Kidney (tissue), 13 donors: ENCODE measurements at regions not wholly inside any gene's neighbourhood (a gene's known extent, or its start where the extent isn't known, plus 50 kb on each side); places are given as distances from the start of the nearest gene placed in this dataset.
"Not testable (repeated sequence)": the region's sequence is repeated elsewhere in the genome, so short reads cannot be mapped to it uniquely, and the experiment has no call there.

Source experiments
- DNase-seq, 5 donors: peaks; one replicate each; pipeline ENCODE4 v3.0.0-alpha.2; 2013 to 2020
- FAIRE-seq: peaks from 2 replicates; lab custom pipeline; 2012; peaks lifted over from hg19 to GRCh38; lab: Jason Lieb, UNC
- H3K27ac ChIP-seq, 2 donors: one replicate each; pipeline ENCODE4 v1.7.0; 2013; ENCODE audit warnings: low read depth in 2 of 2, low read length in 2 of 2, inconsistent platforms in 1 of 2
- H3K27me3 ChIP-seq: one replicate; pipeline ENCODE4 v1.7.1; 2013; ENCODE audit warnings: low read length, inconsistent platforms; ENCODE audit not compliant: control insufficient read depth, insufficient read depth
- H3K36me3 ChIP-seq, 3 donors: one replicate each; pipeline versions ENCODE4 v1.7.0 to v1.7.1; 2013; ENCODE audit warnings: low read length in 3 of 3, control low read depth in 1 of 3, inconsistent platforms in 1 of 3; ENCODE audit not compliant: insufficient read depth in 3 of 3, control insufficient read depth in 2 of 3
- H3K4me1 ChIP-seq, 3 donors: one replicate each; pipeline versions ENCODE4 v1.7.0 to v1.7.1; 2013; ENCODE audit warnings: low read length in 3 of 3, inconsistent platforms in 1 of 3, low read depth in 1 of 3; ENCODE audit not compliant: control insufficient read depth in 2 of 3, insufficient read depth in 2 of 3
- H3K4me3 ChIP-seq, 3 donors: one replicate each; pipeline versions ENCODE4 v1.7.0 to v1.8.1; 2013; ENCODE audit warnings: low read length in 3 of 3, control low read depth in 1 of 3, inconsistent platforms in 1 of 3
- H3K9ac ChIP-seq, 3 donors: one replicate each; pipeline versions ENCODE4 v1.7.0 to v1.7.1; 2013; ENCODE audit warnings: low read length in 3 of 3, control low read depth in 1 of 3, inconsistent platforms in 1 of 3
- H3K9me3 ChIP-seq, 3 donors: one replicate each; pipeline versions ENCODE4 v1.7.0 to v1.7.1; 2013; ENCODE audit warnings: low read length in 3 of 3, control low read depth in 1 of 3, inconsistent platforms in 1 of 3; ENCODE audit not compliant: control insufficient read depth in 2 of 3, insufficient read depth in 1 of 3
- intact Hi-C: fragments of 100-400 bp; cut with DNase I; formaldehyde crosslinking; loops from one replicate; pipeline ENCODE4 v1.11.1; 2022
- TF ChIP-seq, protein P1 (sequence below): IDR thresholded peaks from 3 replicates; pipeline ENCODE4 v1.5.1; 2012; ENCODE audit warnings: mild to moderate bottlenecking, moderate library complexity, borderline replicate concordance; ENCODE audit not compliant: insufficient read depth; ENCODE audit errors: extremely low read depth
- donor health status: control.
- donor health status: control.
- donor health status: control.
- donor health status: control.
- donor health status: control.
- donor health status: DM: yes; HTN: yes; CAD: no.
- donor health status: Normal renal cell carcinoma (clear cell type).

DNA sequence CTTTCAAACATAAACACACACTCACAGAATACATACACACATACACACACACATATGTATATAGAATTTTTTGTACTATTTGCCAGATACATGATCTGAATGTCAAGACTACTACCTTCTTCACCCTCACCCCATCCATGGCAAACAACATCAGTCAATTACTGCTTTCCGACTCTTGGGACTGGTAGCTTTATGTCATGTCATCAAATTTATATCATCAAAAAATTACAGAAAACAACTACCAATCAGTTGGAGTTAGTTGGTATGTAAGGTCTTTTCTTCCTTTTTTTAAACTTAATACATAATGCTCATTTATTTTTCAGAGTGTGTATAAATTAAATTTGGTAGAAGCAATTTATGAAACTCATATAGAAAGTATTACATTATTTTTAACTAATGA is 305.7 kb upstream of the MDFIC2 start:
- intact Hi-C loops: no loop called here
- DNase-seq (no peak), FAIRE-seq (no peak)
- H3K4me1 ChIP-seq: no peaks in the 10 kb centered on the region
- TF ChIP-seq, protein P1, sequence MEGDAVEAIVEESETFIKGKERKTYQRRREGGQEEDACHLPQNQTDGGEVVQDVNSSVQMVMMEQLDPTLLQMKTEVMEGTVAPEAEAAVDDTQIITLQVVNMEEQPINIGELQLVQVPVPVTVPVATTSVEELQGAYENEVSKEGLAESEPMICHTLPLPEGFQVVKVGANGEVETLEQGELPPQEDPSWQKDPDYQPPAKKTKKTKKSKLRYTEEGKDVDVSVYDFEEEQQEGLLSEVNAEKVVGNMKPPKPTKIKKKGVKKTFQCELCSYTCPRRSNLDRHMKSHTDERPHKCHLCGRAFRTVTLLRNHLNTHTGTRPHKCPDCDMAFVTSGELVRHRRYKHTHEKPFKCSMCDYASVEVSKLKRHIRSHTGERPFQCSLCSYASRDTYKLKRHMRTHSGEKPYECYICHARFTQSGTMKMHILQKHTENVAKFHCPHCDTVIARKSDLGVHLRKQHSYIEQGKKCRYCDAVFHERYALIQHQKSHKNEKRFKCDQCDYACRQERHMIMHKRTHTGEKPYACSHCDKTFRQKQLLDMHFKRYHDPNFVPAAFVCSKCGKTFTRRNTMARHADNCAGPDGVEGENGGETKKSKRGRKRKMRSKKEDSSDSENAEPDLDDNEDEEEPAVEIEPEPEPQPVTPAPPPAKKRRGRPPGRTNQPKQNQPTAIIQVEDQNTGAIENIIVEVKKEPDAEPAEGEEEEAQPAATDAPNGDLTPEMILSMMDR: no peak
- no peak overlapping the region for H3K4me3 ChIP-seq
- H3K9ac ChIP-seq: no peak overlapping the region
- H3K9me3 ChIP-seq: no peaks in the 10 kb centered on the region
- H3K27ac ChIP-seq: no peak overlapping the region
- H3K27me3 ChIP-seq: no peaks in the 10 kb centered on the region
- no peaks in the 10 kb centered on the region for H3K36me3 ChIP-seq

DNA sequence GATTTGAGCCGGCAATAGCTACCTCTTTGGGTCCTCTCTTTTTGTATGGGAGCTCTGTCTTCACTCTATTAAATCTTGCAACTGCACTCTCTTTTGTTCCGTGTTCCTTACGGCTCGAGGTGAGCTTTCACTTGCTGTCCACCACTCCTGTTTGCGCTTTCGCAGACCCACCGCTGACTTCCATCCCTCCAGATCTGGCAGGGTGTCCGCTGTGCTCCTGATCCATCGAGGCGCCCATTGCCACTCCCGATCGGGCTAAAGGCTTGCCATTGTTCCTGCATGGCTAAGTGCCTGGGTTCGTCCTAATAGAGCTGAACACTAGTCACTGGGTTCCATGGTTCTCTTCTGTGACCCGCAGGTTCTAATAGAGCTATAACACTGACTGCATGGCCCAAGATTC is 304.9 kb upstream of the MDFIC2 start:
- FAIRE-seq, intact Hi-C loops, H3K27me3 ChIP-seq, H3K27ac ChIP-seq, DNase-seq, H3K4me3 ChIP-seq, H3K36me3 ChIP-seq, H3K9me3 ChIP-seq, H3K4me1 ChIP-seq, H3K9ac ChIP-seq: not testable (repeated sequence)

DNA sequence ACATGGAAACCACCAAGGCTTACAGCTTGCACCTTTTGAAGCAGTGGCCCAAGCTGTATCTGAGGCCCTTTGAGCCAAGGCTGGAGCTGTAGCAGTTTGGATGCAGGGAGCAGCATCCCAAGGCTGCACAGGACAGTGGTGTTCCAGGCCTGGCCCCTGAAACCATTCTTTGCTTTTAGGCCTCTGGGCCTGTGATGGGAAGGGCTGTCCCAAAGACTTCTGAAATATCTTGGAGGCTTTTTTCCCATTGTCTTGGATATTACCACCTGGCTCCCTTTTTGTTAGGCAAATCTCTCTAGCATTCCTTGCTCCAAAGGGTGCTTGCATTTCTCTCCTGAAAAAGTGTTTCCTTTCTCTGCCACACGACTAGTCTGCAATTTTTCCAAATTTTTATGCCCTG is 302.8 kb upstream of the MDFIC2 start:
- H3K4me3 ChIP-seq: no peak overlapping the region

DNA sequence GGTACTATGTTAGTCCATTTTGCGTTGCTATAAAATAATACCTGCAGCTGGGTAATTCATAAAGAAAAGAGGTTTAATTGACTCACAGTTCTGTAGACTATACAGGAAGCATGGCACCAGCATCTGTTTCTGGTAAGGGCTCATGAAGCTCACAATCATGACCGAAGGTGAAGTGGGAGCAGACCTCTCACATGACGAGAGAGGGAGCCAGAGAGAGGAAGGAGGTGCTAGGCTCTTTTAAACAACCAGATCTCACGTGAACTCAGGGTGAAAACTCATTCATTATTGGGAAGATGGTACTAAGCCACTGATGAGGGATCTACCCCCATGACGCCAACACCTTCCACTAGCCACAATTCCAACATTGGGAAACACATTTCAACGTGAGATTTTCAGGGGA is 301.7 kb upstream of the MDFIC2 start:
- intact Hi-C loops: no loop called here
- TF ChIP-seq, protein P1: no peak
- H3K9me3 ChIP-seq: no peaks in the 10 kb centered on the region
- no peak for DNase-seq
- no peaks in the 10 kb centered on the region for H3K36me3 ChIP-seq
- no peak overlapping the region for H3K27ac ChIP-seq
- no peaks in the 10 kb centered on the region for H3K4me1 ChIP-seq
- H3K27me3 ChIP-seq: no peaks in the 10 kb centered on the region
- no peak for FAIRE-seq
- H3K4me3 ChIP-seq: no peak overlapping the region
- H3K9ac ChIP-seq: no peak overlapping the region

More for the DNA sequence above, 302.8 kb upstream of the MDFIC2 start:
- no peaks in the 10 kb centered on the region for H3K27me3 ChIP-seq
- no peak overlapping the region for H3K9ac ChIP-seq
- DNase-seq (no peak), FAIRE-seq (no peak)
- intact Hi-C loops: no loop called here
- H3K36me3 ChIP-seq: no peaks in the 10 kb centered on the region
- TF ChIP-seq, protein P1: no peak
- H3K4me1 ChIP-seq: no peaks in the 10 kb centered on the region
- H3K9me3 ChIP-seq: no peaks in the 10 kb centered on the region
- no peak overlapping the region for H3K27ac ChIP-seq
